Hematopoietic multipotent progenitor cell treated with erythropoietin and hydrocortisone succinate and interleukin-3 and kit ligand, for 8 days (in vitro differentiated cells): ENCODE measurements at regions not wholly inside any gene's neighbourhood (a gene's known extent, or its start where the extent isn't known, plus 50 kb on each side); places are given as distances from the start of the nearest gene placed in this dataset.
A peak's percentile ranks its signal among the peaks of the same experiment; 100 is the strongest.
"Not testable (repeated sequence)": the region's sequence is repeated elsewhere in the genome, so short reads cannot be mapped to it uniquely, and the experiment has no call there.

Source experiments
- DNase-seq: peaks from one replicate; pipeline ENCODE4 v3.0.0-alpha.2; 2015

DNA sequence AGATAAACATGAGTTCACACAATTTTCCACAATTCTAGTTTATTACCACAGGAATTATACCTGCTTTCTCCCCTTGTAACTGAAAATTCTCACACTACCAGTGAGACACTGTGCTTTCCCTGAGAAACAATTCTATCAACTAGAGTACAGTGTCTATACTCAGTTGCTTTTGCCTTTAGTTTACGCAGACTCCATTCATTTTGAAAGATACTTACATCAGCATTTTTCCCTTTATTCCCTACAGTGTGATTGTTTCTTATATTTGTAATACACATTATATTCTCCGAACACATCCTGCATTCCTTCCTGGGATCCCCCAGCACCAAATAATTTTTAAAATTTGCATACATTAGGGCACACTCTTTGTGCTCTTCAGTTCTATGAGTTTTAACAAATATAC lies 1455.5 kb downstream of the SUCLG1 start:
- no peak for DNase-seq

DNA sequence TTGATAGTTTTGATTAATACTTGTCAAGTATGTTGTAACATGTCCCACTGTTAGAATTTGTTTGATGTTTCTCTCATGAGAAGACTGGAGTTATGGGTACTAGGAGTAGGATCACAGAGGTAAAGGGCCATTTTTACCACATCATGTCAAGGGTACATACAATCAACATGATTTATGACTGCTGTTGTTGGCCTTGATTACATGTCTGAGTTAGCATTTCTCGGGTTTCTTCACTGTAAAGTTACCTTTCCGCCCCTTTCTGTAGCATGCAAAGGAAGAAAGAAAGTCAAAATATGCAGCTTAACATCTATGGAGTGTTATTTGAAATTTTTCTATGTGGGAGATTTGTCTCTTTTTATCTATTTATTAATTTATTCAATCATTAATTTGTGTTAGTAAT lies 1456.4 kb downstream of the SUCLG1 start:
- DNase-seq: no peak

DNA sequence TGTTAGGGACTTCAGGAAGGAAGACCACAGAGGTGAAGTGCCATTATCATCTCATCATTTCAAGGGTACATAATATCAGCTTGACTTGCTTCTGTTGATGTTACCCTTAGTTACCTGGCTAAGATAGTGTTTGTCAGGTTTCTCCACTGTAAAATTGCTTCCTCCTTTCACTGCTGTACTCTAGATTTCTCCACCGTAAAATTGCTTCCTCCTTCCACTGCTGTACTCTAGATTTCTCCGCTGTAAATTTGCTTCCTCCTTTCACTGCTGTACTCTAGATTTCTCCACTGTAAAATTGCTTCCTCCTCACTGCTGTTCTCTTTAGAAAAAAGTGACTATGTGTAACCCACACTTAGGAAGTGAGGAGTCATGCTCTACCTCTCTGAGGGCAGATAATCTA lies 1460.3 kb downstream of the SUCLG1 start:
- no peak for DNase-seq

DNA sequence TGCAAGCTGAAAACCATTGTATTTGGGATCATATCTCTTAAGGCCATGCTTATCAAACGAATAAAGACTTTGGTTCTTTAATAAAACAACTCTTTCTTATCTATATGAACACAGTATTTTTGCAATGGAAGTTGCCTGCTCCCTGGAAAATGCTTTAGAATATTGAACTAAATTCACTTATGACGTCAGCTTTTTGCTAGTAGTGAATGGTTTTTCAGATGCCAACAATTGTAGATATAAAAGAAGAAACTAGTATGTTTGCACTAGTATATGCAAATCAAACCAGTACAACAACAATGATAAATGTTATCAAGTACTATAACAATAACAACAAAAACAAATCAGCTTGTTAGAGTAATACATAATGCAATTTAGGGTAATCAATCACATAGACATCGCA lies 1462.9 kb downstream of the SUCLG1 start:
- DNase-seq: no peak

DNA sequence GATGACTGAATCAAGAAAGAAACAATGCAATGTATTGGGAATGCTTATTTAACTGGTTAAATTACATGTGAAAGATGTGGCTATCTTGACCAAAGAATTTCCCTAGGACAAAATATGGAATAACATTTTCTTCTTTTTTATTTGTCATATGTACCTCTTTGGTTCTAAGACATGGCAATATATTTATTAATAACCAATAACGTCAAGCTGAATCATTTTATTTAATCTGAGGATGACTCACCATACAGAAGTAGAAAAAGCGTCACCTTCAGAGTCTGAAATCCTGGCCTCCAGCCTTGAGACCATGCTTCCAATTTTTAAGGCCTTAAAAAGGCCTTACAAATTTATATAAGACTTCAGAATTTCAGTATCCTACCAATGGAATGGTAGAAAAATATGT lies 1464.9 kb downstream of the SUCLG1 start:
- DNase-seq: no peak

DNA sequence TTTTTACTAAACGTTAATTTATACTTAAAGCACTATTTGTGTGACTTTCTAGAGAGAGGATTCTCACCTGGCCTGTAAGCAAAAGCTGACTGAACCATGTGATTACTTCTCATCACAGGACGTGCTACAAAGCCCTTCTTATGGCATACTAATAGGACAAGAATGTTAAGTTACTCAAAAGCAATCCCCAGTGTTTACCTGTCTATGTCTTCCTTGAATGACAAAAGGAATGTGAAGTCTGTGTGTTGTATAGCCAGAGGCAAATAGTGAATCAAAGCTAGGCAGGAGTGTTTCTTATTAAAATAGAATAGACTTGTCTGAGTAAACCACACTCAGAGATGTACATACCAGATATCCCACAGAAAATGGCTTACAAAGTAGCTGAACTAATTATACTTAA lies 1465.5 kb downstream of the SUCLG1 start:
- no peak for DNase-seq

- DNase-seq: no peak
These were observed 1466.1 kb downstream of the SUCLG1 start for GRCh38 chr2:82992968-82993367.

DNA sequence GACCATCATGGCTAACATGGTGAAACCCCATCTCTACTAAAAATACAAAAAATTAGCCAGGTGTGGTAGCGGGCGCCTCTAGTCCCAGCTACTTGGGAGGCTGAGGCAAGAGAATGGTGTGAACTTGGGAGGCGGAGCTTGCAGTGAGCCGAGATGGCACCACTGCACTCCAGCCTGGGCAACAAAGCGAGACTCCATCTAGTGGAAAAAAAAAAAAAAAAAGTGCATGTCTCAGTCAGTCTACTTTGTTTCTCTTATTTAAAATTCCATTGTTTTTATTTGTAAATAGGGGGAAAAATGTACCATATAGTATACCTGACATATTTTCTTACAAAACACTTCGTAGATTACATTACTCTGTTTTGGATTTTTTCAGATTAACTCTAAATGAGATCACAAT lies 1471.4 kb downstream of the SUCLG1 start:
- DNase-seq: not testable (repeated sequence)

- no peak for DNase-seq
These were observed 1472.2 kb downstream of the SUCLG1 start for GRCh38 chr2:82986899-82987298.

DNA sequence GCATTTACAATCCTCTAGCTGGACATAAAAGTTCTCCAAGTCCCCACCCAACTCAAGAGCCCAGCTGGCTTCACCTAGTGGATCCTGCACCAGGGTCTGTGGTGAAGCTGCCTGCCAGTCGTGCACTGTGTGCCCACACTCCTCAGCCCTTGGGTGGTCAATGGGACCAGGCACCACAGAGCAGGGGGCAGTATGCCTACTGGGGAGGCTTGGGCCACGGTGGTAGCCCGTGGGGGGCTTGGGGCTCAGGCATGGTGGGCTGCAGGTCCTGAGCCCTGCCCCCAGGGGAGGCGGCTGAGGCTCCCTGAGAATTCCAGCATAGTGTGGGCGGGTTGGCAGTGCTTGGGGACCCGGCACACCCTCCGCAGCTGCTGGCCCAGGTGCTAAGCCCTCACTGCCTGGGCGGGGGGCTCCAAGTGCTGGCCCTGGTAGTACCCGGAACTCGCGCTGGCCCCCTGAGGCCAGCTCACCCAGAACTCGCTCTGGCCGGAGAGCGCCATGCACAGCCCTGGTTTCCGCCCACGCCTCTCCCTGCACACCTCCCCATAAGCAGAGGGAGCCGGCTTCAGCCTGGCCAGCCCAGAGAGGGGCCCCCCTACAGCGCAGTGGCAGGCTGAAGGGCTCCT lies 1473.4 kb downstream of the SUCLG1 start:
- DNase-seq: no peak

DNA sequence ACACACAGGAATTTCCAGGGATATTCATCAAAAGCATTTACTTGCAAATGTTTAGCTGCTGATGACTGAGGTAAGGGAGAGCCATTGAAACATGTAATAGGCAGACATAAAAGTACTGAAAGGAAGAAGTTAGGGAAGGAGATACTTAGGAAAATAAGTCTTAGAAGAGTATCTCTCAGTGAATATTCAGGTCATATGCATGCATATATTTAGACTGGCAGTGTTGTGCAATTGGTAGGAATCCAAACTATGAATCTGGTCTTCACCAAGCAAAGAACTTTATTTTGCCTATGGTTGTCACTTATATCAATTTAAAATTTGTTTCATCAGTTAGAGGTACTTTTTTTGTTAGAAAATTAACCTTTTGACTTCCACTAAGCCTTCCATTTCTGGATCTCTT lies 1490.7 kb downstream of the SUCLG1 start:
- DNase-seq: no peak

DNA sequence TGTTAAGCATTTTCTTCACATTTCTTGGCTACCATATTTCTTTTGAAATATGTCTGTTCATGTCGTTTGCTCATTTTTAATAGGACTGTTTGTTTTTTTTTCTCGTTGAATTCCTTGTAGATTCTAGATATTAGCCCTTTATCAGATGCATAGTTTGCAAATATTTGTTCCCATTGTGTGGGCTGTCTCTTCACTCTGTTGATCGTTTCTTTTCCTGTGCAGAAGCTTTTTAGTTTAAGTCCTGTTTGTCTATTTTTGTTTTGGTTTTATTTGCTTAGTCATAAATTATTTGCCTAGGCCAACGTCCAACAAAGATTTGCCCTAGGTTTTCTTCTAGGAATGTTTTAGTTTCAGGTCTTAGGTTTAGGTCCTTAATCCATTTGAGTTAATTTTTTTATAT lies 1494.7 kb downstream of the SUCLG1 start:
- no peak for DNase-seq

GRCh38 chr2:82959727-82960126 lies 1499.4 kb downstream of the SUCLG1 start:
- DNase-seq: no peak

DNA sequence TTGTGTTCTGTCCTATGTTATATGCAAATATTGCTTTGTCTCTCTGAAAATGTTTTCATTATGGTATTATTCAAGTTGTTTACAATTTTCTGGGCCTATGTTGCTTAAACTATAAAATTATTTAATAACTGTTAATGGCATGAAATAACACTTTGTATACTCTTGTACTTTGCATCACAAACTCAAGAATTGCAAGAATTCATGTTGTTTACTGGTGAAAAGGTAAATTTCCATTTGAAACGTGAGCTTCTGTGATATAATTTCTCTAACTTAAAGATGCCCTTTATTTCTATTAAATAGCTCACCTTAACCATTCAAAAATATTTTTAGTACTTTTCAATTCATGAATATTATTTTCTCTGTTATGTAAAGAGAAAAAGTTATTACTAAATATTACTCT lies 1504.2 kb downstream of the SUCLG1 start:
- DNase-seq: no peak

- DNase-seq: no peak
These were observed 1519.9 kb downstream of the SUCLG1 start for GRCh38 chr2:82939211-82939610.

GRCh38 chr2:82938321-82938845 lies 1520.7 kb downstream of the SUCLG1 start:
- not testable (repeated sequence) for DNase-seq

DNA sequence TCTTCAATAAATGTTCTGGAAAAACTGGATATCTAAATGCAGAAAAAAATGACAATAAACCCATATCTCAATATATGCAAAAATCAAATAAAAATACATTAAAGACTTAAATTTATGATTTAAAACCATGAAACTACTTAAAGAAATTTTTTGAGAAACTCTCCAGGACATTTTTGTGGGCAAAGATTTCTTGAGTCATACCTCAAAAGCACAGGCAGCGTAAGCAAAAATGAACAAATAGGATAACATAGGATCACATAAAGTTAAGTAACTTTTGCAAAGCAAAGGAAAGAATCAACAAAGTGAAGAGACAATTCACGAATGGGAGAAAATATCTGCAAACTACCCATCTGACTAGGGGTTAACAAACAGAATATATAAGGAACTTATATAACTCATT lies 1545.5 kb downstream of the SUCLG1 start:
- DNase-seq: no peak

DNA sequence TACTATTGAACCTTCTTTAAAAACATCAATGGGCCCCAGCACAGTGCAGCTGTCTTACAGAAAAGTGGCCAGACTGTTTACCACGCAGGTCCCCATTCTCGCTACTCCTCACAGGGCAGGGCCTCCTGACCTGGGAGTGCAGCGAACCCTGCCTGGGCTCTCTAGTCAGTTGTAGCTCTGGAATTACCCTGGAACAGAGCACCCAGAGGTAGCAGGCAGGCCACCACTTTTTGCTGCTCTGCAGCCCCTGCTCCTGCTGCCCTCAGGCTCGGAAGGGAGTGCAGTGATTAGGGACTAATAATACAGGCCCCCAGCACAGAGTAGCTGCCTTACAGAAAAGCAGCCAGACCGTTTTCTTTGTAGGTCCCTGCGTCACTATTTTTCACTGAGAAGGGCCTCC lies 1563.0 kb downstream of the SUCLG1 start:
- DNase-seq: no peak

DNA sequence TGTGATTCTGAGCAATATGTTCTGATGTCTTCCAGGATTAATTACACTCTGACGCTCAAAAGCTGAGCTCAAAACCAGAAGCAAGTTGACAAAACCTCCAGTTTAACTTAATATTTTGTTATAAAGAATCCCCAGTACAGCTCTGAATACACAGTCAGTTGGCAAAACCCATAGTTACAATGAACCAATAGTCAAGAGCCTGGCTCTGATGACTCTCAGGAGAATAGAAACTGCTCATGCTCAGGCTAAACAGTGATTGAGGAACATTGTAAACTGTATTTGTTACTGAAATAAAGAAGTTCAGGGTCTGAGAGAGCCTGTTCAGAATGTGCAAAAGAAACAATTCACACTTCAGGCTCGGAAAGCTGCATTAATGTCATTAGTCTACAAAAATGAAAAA lies 1565.9 kb downstream of the SUCLG1 start:
- DNase-seq: no peak

- no peak for DNase-seq
These were observed 1579.3 kb downstream of the SUCLG1 start for GRCh38 chr2:82879803-82880202.

GRCh38 chr2:82875858-82876257 lies 1583.2 kb downstream of the SUCLG1 start:
- peak; percentile 91 for DNase-seq

DNA sequence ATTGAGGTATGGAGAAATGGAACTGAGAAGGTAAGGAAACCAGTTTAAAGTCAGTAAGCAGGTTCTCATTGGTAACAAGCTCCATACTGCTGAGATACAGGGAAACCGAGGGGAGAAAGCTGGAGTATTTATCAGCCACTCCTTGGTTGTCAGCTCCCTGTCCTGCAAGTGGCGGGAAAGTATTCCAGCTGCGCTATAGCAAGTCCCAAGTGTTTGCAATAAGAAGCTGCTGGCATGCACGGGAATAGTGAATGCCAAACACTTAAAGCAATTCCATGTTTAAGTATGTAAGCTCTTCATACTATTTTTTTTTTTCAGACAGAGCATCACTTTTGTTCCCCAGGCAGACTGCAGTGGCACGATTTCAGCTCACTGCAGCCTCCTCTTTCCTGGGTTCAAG lies 1601.1 kb downstream of the SUCLG1 start:
- DNase-seq: no peak

- peak; percentile 93 for DNase-seq
These were observed 1605.8 kb downstream of the SUCLG1 start for GRCh38 chr2:82853299-82853698.

GRCh38 chr2:82852787-82853186 lies 1606.3 kb downstream of the SUCLG1 start:
- peak; percentile 81 for DNase-seq

GRCh38 chr2:82848285-82848684 lies 1610.8 kb downstream of the SUCLG1 start:
- DNase-seq: no peak
